HepG2 (cell line): ENCODE measurements at regions not wholly inside any gene's neighbourhood (a gene's known extent, or its start where the extent isn't known, plus 50 kb on each side); places are given as distances from the start of the nearest gene placed in this dataset.

Source experiments
- CHD4 ChIP-seq: fragments of 200-600 bp; sonication (generic); IDR thresholded peaks from 2 replicates; pipeline ENCODE4 v1.7.0; 2017; ENCODE audit warnings: mild to moderate bottlenecking, low read length, borderline replicate concordance
- HDAC1 ChIP-seq: sonication (generic); formaldehyde crosslinking; IDR thresholded peaks from 2 replicates; pipeline ENCODE4 v1.5.1; 2020; ENCODE audit warnings: mild to moderate bottlenecking, missing genetic modification reagents
- SCMH1 ChIP-seq: sonication (generic); formaldehyde crosslinking; IDR thresholded peaks from 2 replicates; pipeline ENCODE4 v1.9.0; 2021; ENCODE audit warnings: missing genetic modification reagents, mild to moderate bottlenecking, borderline replicate concordance
- SNAPC4 ChIP-seq: sonication (generic); formaldehyde crosslinking; IDR thresholded peaks from 2 replicates; pipeline ENCODE4 v1.4.0; 2020; ENCODE audit warnings: mild to moderate bottlenecking, missing genetic modification reagents
- SRF ChIP-seq: IDR thresholded peaks from 2 replicates; pipeline ENCODE4 v1.6.1; 2011; ENCODE audit warnings: mild to moderate bottlenecking, low read depth, low read length, moderate library complexity
- ZBTB1 ChIP-seq: sonication (generic); formaldehyde crosslinking; IDR thresholded peaks from 2 replicates; pipeline ENCODE4 v1.4.0; 2020; ENCODE audit warnings: missing genetic modification reagents, borderline replicate concordance
- ZBTB39 ChIP-seq: sonication (generic); formaldehyde crosslinking; IDR thresholded peaks from 2 replicates; pipeline ENCODE4 v1.5.0; 2020; ENCODE audit warnings: missing genetic modification reagents
- ZBTB7A ChIP-seq: sonication (generic); formaldehyde crosslinking; IDR thresholded peaks from 2 replicates; pipeline ENCODE4 v1.8.0; 2022; ENCODE audit warnings: mild to moderate bottlenecking, missing genetic modification reagents
- ZFP41 ChIP-seq: sonication (generic); formaldehyde crosslinking; IDR thresholded peaks from 2 replicates; pipeline ENCODE4 v1.4.0; 2020; ENCODE audit warnings: mild to moderate bottlenecking, missing genetic modification reagents, borderline replicate concordance
- ZNF275 ChIP-seq: sonication (generic); formaldehyde crosslinking; IDR thresholded peaks from 2 replicates; pipeline ENCODE4 v1.8.0; 2022; ENCODE audit warnings: missing genetic modification reagents, mild to moderate bottlenecking, inconsistent platforms, borderline replicate concordance
- ZNF713 ChIP-seq: sonication (generic); formaldehyde crosslinking; IDR thresholded peaks from 2 replicates; pipeline ENCODE4 v1.4.0; 2020; ENCODE audit warnings: mild to moderate bottlenecking, missing genetic modification reagents
- ZNF83 ChIP-seq: sonication (generic); formaldehyde crosslinking; IDR thresholded peaks from 2 replicates; pipeline ENCODE4 v1.4.0; 2020; ENCODE audit warnings: missing genetic modification reagents, mild to moderate bottlenecking, borderline replicate concordance
- TF ChIP-seq, protein P1 (sequence below): sonication (generic); formaldehyde crosslinking; IDR thresholded peaks from 2 replicates; pipeline ENCODE4 v1.4.0; 2020; ENCODE audit warnings: missing genetic modification reagents
- TF ChIP-seq, protein P2 (sequence below): sonication (generic); formaldehyde crosslinking; IDR thresholded peaks from 2 replicates; pipeline ENCODE4 v1.8.0; 2022; ENCODE audit warnings: missing genetic modification reagents, mild to moderate bottlenecking, borderline replicate concordance
- TF ChIP-seq, protein P3 (sequence below): sonication (generic); formaldehyde crosslinking; IDR thresholded peaks from 2 replicates; pipeline ENCODE4 v1.5.0; 2020; ENCODE audit warnings: missing genetic modification reagents
- TF ChIP-seq, protein P4 (sequence below): sonication (generic); formaldehyde crosslinking; IDR thresholded peaks from 2 replicates; pipeline ENCODE4 v1.4.0; 2020; ENCODE audit warnings: mild to moderate bottlenecking, missing genetic modification reagents

DNA sequence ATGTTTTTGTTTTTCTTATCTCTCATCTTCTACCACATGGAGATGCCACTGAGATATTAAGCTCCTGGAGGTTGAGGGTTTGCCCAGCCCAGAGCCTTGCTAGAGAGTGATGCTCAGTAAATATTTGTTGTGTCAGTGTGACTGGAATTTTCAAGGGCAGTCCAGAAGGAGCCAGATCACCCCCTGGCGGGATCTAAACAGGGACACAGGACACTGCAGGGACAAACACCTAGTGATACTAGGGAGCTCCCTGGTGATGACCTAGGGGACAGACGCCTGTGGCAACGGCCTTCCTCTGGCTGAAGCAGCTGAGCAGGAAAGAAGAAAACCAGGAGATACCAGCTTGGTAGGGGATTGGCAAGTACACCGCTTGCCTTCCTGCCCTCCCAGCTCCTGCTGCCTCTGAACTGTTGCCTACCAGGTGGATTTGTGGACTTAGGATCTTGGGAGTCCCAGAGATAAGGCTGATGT, 714.4 kb upstream of the TBX3 start (continued):
- TF ChIP-seq, protein P1, sequence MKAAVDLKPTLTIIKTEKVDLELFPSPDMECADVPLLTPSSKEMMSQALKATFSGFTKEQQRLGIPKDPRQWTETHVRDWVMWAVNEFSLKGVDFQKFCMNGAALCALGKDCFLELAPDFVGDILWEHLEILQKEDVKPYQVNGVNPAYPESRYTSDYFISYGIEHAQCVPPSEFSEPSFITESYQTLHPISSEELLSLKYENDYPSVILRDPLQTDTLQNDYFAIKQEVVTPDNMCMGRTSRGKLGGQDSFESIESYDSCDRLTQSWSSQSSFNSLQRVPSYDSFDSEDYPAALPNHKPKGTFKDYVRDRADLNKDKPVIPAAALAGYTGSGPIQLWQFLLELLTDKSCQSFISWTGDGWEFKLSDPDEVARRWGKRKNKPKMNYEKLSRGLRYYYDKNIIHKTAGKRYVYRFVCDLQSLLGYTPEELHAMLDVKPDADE (CRISPR knock-in tag): no peak
- no peak for TF ChIP-seq SRF
- TF ChIP-seq, protein P2, sequence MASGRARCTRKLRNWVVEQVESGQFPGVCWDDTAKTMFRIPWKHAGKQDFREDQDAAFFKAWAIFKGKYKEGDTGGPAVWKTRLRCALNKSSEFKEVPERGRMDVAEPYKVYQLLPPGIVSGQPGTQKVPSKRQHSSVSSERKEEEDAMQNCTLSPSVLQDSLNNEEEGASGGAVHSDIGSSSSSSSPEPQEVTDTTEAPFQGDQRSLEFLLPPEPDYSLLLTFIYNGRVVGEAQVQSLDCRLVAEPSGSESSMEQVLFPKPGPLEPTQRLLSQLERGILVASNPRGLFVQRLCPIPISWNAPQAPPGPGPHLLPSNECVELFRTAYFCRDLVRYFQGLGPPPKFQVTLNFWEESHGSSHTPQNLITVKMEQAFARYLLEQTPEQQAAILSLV (CRISPR knock-in tag): no peak
- TF ChIP-seq ZFP41 (CRISPR knock-in tag): no peak
- TF ChIP-seq ZNF713 (CRISPR knock-in tag): no peak
- TF ChIP-seq ZBTB1 (CRISPR knock-in tag): no peak
- no peak for TF ChIP-seq ZBTB7A (CRISPR knock-in tag)
- no peak for TF ChIP-seq CHD4
- no peak for TF ChIP-seq ZNF275 (CRISPR knock-in tag)
- TF ChIP-seq, protein P3, sequence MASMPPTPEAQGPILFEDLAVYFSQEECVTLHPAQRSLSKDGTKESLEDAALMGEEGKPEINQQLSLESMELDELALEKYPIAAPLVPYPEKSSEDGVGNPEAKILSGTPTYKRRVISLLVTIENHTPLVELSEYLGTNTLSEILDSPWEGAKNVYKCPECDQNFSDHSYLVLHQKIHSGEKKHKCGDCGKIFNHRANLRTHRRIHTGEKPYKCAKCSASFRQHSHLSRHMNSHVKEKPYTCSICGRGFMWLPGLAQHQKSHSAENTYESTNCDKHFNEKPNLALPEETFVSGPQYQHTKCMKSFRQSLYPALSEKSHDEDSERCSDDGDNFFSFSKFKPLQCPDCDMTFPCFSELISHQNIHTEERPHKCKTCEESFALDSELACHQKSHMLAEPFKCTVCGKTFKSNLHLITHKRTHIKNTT (CRISPR knock-in tag): no peak
- TF ChIP-seq SCMH1 (CRISPR knock-in tag): no peak
- no peak for TF ChIP-seq SNAPC4 (CRISPR knock-in tag)
- no peak for TF ChIP-seq ZNF83 (CRISPR knock-in tag)
- TF ChIP-seq HDAC1 (CRISPR knock-in tag): peak; percentile 71; the same call in 1 of the 2 replicates
- no peak for TF ChIP-seq ZBTB39 (CRISPR knock-in tag)
- TF ChIP-seq, protein P4, sequence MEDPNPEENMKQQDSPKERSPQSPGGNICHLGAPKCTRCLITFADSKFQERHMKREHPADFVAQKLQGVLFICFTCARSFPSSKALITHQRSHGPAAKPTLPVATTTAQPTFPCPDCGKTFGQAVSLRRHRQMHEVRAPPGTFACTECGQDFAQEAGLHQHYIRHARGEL: no peak
